ENCODE measurements at regions not wholly inside any gene's neighbourhood (a gene's known extent, or its start where the extent isn't known, plus 50 kb on each side); places are given as distances from the start of the nearest gene placed in this dataset.

- no peak for TF ChIP-seq CTCF (IDR thresholded peaks at IDR 0.05)
- no peak for TF ChIP-seq POLR2A (IDR thresholded peaks at IDR 0.05)
- TF ChIP-seq POLR2AphosphoS5 (IDR thresholded peaks at IDR 0.05), result no peak
Observed at GRCh38 chr12:98007963-98008362, 507.4 kb upstream of the TMPO start.

Measured in breast epithelium (tissue), 3 donors.